Small intestine (tissue), 7 donors: ENCODE measurements at regions not wholly inside any gene's neighbourhood (a gene's known extent, or its start where the extent isn't known, plus 50 kb on each side); places are given as distances from the start of the nearest gene placed in this dataset.

Experiments
- DNase-seq, 2 donors: peaks; one replicate each; pipeline versions ENCODE4 v3.0.0 to v3.0.0-alpha.2; 2013
- FAIRE-seq: peaks from 2 replicates; lab custom pipeline; 2012; peaks lifted over from hg19 to GRCh38; lab: Jason Lieb, UNC
- H3K27ac ChIP-seq, 3 donors: one replicate each; pipeline ENCODE4 v1.5.1; 2013; ENCODE audit warnings: low read length in 2 of 3, mild to moderate bottlenecking in 2 of 3, control low read depth in 1 of 3, inconsistent platforms in 1 of 3, low read depth in 1 of 3, moderate library complexity in 1 of 3
- H3K27me3 ChIP-seq, 3 donors: one replicate each; pipeline ENCODE4 v1.6.1; 2013; ENCODE audit warnings: low read length in 3 of 3, inconsistent platforms in 1 of 3; ENCODE audit not compliant: control insufficient read depth in 3 of 3, insufficient read depth in 3 of 3
- H3K36me3 ChIP-seq, 3 donors: one replicate each; pipeline ENCODE4 v1.6.1; 2013; ENCODE audit warnings: low read length in 3 of 3, inconsistent platforms in 1 of 3, low read depth in 1 of 3, mild to moderate bottlenecking in 1 of 3, moderate library complexity in 1 of 3; ENCODE audit not compliant: control insufficient read depth in 3 of 3, insufficient read depth in 2 of 3
- H3K4me1 ChIP-seq, 3 donors: one replicate each; pipeline ENCODE4 v1.6.1; 2013; ENCODE audit warnings: low read length in 2 of 3, inconsistent platforms in 1 of 3, low read depth in 1 of 3, mild to moderate bottlenecking in 1 of 3, moderate library complexity in 1 of 3; ENCODE audit not compliant: control insufficient read depth in 3 of 3, insufficient read depth in 2 of 3
- H3K4me3 ChIP-seq, 3 donors: one replicate each; pipeline ENCODE4 v1.5.1; 2013; ENCODE audit warnings: low read length in 3 of 3, control low read depth in 1 of 3, inconsistent platforms in 1 of 3, low read depth in 1 of 3, mild to moderate bottlenecking in 1 of 3, moderate library complexity in 1 of 3
- H3K9me3 ChIP-seq, 2 donors: one replicate each; pipeline ENCODE4 v1.6.1; 2013; ENCODE audit warnings: low read depth in 1 of 2, low read length in 1 of 2; ENCODE audit not compliant: control insufficient read depth in 2 of 2, insufficient read depth in 1 of 2
- WGBS, 3 donors: extraction: QIAGEN DNeasy Blood & Tissue Kit; methylation state at CpG; one replicate each; pipeline ENCODE4 v1.1.7; 2013; 5-methylcytosine and 5-hydroxymethylcytosine counted together
- donor health status: healthy with polysubstance abuse.
- donor health status: control.
- donor health status: control.
- donor health status: Bipolar disorder and iron deficiency.
- donor health status: healthy.

- Histone ChIP-seq H3K36me3 (no peaks in the 10 kb centered on the region), H3K4me3 (no peak overlapping the region), H3K9me3 (no peaks in the 10 kb centered on the region), H3K27me3 (no peaks in the 10 kb centered on the region), H3K4me1 (no peaks in the 10 kb centered on the region), H3K27ac (no peak overlapping the region)
- 78 to 84% (median 82%) methylated on average over 3 of the region's 3 CpGs for WGBS, 3 donors
- DNase-seq, result no peak
- no peak for FAIRE-seq
Measured at GRCh38 chr20:40431611-40432010, 257.4 kb downstream of the MAFB start.

DNA sequence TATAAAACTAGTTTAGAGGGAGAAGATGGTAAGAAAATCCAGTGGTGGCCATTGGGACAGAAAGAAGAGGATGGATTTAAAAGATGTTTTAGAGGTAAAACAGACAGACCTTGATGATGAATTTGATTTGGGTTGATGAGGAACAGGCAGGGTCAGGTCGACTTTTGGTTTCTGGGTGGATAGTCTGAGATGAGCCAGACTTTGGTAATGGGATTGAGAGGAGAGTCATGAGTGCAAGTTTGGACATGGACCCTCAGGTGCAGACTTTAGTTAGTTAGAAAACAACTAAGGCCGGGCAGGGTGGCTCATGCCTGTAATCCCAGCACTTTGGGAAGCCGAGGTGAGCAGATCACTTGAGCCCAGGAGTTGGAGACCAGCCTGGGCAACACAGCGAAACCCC is 257.9 kb downstream of the MAFB start:
- WGBS, 3 donors, result 83 to 87% (median 84%) methylated on average over 4 of the region's 4 CpGs
- no peaks in the 10 kb centered on the region for H3K27me3 ChIP-seq
- H3K4me1 ChIP-seq, result no peaks in the 10 kb centered on the region

GRCh38 chr20:40427026-40427425 is 262.0 kb downstream of the MAFB start:
- no peak overlapping the region for H3K27ac ChIP-seq
- DNase-seq (no peak), FAIRE-seq (no peak)
- no peaks in the 10 kb centered on the region for H3K4me1 ChIP-seq
- no peaks in the 10 kb centered on the region for H3K9me3 ChIP-seq
- no peak overlapping the region for H3K4me3 ChIP-seq
- H3K36me3 ChIP-seq, result no peaks in the 10 kb centered on the region
- H3K27me3 ChIP-seq, result no peaks in the 10 kb centered on the region
- 81 to 94% (median 88%) methylated on average over 4 of the region's 4 CpGs for WGBS, 3 donors

More for the DNA sequence above, 257.9 kb downstream of the MAFB start:
- DNase-seq (no peak), FAIRE-seq (no peak)
- Histone ChIP-seq H3K36me3 (no peaks in the 10 kb centered on the region), H3K27ac (no peak overlapping the region), H3K4me3 (no peak overlapping the region), H3K9me3 (no peaks in the 10 kb centered on the region)

DNA sequence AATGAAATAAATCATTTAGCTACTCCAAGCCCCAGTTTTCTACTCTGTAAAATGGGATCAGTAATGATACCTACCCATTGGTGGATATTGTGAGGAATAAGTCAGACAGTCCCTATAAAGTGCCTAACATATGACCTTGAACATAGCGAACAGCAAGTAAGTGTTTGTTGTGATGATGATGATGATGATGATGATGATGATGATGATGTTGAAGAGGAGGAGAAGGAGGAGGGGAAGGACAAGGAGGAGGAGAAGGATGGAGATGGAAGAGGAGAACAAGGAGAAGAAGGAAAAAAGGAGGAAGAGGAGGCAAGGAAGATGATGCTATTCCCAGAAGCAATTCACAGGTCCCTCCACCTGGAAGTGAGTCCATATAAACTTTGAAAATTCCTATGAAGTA is 264.3 kb downstream of the MAFB start:
- H3K27ac ChIP-seq, result no peak overlapping the region
- WGBS, 3 donors, result 90 to 96% (median 92%) methylated on average over 1 of the region's 1 CpG
- no peaks in the 10 kb centered on the region for H3K9me3 ChIP-seq
- H3K27me3 ChIP-seq, result no peaks in the 10 kb centered on the region
- DNase-seq (no peak), FAIRE-seq (no peak)
- no peaks in the 10 kb centered on the region for H3K36me3 ChIP-seq
- H3K4me3 ChIP-seq, result no peak overlapping the region
- no peaks in the 10 kb centered on the region for H3K4me1 ChIP-seq

DNA sequence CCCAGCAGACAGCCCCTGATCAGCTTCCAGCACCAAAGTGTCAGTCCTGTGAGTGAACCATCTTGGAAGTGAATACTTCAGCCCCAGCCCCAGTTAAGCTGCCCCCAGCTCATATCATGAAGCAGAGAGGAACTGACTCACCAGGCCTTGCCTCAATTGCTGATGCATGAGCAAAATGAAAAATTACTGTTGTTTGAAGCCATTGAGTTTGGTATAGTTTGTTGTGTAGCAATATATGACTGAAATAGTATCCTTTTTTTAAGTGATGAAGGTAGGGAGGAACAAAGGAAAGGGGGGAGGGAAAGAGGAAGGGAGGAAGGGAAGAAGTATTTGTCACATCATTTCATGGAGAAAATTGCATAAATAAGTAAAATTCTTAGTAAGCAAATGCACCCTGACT is 266.4 kb downstream of the MAFB start:
- Histone ChIP-seq H3K27ac (no peak overlapping the region), H3K4me3 (no peak overlapping the region), H3K27me3 (no peaks in the 10 kb centered on the region), H3K36me3 (no peaks in the 10 kb centered on the region), H3K9me3 (no peaks in the 10 kb centered on the region), H3K4me1 (no peaks in the 10 kb centered on the region)
- no peak for DNase-seq
- FAIRE-seq, result no peak

- peak in 1 of 2 donors; percentile 33 for DNase-seq
- no peaks in the 10 kb centered on the region for H3K27me3 ChIP-seq
- H3K27ac ChIP-seq, result no peak overlapping the region
- no peak overlapping the region for H3K4me3 ChIP-seq
- H3K4me1 ChIP-seq, result no peaks in the 10 kb centered on the region
- H3K9me3 ChIP-seq, result peaks cover 0 to 3% of the 10 kb centered on the region in 2 donors
- FAIRE-seq, result no peak
- WGBS, 3 donors, result 79 to 89% (median 86%) methylated on average over 1 of the region's 1 CpG
- no peaks in the 10 kb centered on the region for H3K36me3 ChIP-seq
Measured at GRCh38 chr20:40416274-40416673, 272.8 kb downstream of the MAFB start.

DNA sequence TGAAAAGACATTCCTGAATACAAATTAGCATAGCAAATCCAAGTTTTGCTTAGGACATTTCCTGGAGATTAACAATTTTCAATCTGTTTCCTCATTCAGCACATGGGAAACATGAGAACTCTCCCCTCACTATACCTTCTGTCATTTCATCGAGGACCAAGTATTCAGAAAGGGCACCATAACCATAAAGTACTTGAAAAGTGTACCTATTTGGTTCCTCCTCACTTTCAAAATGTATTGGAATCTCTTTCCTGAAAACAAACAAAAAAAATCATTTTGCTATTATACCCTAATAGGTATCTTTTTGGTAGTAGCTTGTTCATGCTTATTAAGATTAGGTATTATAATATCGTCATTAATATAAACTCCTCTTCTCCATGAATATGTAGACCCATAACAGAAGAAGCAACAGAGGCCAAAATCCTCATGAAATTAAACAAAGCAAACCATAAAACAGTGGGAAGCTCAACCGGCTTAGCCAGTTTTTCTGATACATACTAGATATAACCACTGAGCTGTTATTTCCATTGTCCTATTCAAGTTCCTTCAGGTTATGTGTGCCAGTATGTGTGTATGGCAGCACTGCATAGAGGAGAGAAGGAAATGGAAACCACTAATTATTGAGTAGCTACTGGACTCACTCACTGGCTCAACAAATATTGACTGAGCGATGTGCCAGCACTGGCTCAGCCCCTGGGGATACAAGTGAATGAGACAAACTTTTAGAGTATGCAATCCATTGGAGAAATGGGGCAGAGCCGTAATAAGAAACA is 274.0 kb downstream of the MAFB start:
- H3K4me3 ChIP-seq, result no peak overlapping the region
- H3K36me3 ChIP-seq, result no peaks in the 10 kb centered on the region
- H3K27ac ChIP-seq, result peak overlapping the region in 1 of 3 donors; percentile 60
- no peaks in the 10 kb centered on the region for H3K27me3 ChIP-seq
- H3K4me1 ChIP-seq, result no peaks in the 10 kb centered on the region
- DNase-seq (peak; percentile 59 to 75), FAIRE-seq (no peak)
- peaks cover 0 to 3% of the 10 kb centered on the region in 2 donors for H3K9me3 ChIP-seq
- 18 to 59% (median 41%) methylated on average over 5 of the region's 5 CpGs for WGBS, 3 donors

GRCh38 chr20:40410028-40410427 is 279.0 kb downstream of the MAFB start:
- Histone ChIP-seq H3K4me1 (no peaks in the 10 kb centered on the region), H3K27ac (no peak overlapping the region), H3K27me3 (no peaks in the 10 kb centered on the region), H3K36me3 (no peaks in the 10 kb centered on the region), H3K4me3 (no peak overlapping the region), H3K9me3 (no peaks in the 10 kb centered on the region)
- FAIRE-seq (no peak), DNase-seq (no peak)
- WGBS, 3 donors, result 84 to 89% (median 85%) methylated on average over 3 of the region's 3 CpGs

- no peaks in the 10 kb centered on the region for H3K27me3 ChIP-seq
- no peak for DNase-seq
- no peak overlapping the region for H3K27ac ChIP-seq
- H3K4me3 ChIP-seq, result no peak overlapping the region
- no peak for FAIRE-seq
- no peaks in the 10 kb centered on the region for H3K9me3 ChIP-seq
- peaks cover 0 to 6% (median 0%) of the 10 kb centered on the region in 3 donors for H3K4me1 ChIP-seq
- H3K36me3 ChIP-seq, result no peaks in the 10 kb centered on the region
Measured at GRCh38 chr20:40397467-40397866, 291.6 kb downstream of the MAFB start.
